Embryonic facial prominence (tissue), 1 donor: ENCODE measurements at regions not wholly inside any gene's neighbourhood (a gene's known extent, or its start where the extent isn't known, plus 50 kb on each side); places are given as distances from the start of the nearest gene placed in this dataset.
"Not testable (repeated sequence)": the region's sequence is repeated elsewhere in the genome, so short reads cannot be mapped to it uniquely, and the experiment has no call there.

Experiments used
- DNase-seq: peaks from one replicate; pipeline ENCODE4 v3.0.0-alpha.2; 2016; ENCODE audit errors: extremely low spot score

GRCh38 chr2:149715005-149715592 lies 127.5 kb upstream of the MMADHC start:
- no peak for DNase-seq

- DNase-seq, result no peak
Measured at GRCh38 chr2:149709496-149710263, 122.1 kb upstream of the MMADHC start.

GRCh38 chr2:149703281-149703680 lies 115.7 kb upstream of the MMADHC start:
- DNase-seq, result no peak

GRCh38 chr2:149702571-149702970 lies 115.0 kb upstream of the MMADHC start:
- no peak for DNase-seq

- no peak for DNase-seq
Measured at GRCh38 chr2:149701241-149701640, 113.7 kb upstream of the MMADHC start.

- peak; percentile 24 for DNase-seq
Measured at GRCh38 chr2:149692961-149693396, 105.4 kb upstream of the MMADHC start.

GRCh38 chr2:149690825-149691224 lies 103.2 kb upstream of the MMADHC start:
- DNase-seq, result no peak

GRCh38 chr2:149687052-149687427 lies 99.5 kb upstream of the MMADHC start:
- no peak for DNase-seq

GRCh38 chr2:149686136-149687051 lies 98.8 kb upstream of the MMADHC start:
- no peak for DNase-seq

GRCh38 chr2:149685401-149685800 lies 97.8 kb upstream of the MMADHC start:
- DNase-seq, result not testable (repeated sequence)

- DNase-seq, result no peak
Measured at GRCh38 chr2:149679286-149679685, 91.7 kb upstream of the MMADHC start.

- DNase-seq, result no peak
Measured at GRCh38 chr2:149677416-149677815, 89.8 kb upstream of the MMADHC start.

- no peak for DNase-seq
Measured at GRCh38 chr2:149670086-149670485, 82.5 kb upstream of the MMADHC start.

GRCh38 chr2:149666809-149667320 lies 79.3 kb upstream of the MMADHC start:
- no peak for DNase-seq

GRCh38 chr2:149664896-149665295 lies 77.3 kb upstream of the MMADHC start:
- DNase-seq, result no peak

GRCh38 chr2:149662556-149662955 lies 75.0 kb upstream of the MMADHC start:
- DNase-seq, result no peak

- no peak for DNase-seq
Measured at GRCh38 chr2:149661844-149662243, 74.3 kb upstream of the MMADHC start.

GRCh38 chr2:149658553-149658952 lies 71.0 kb upstream of the MMADHC start:
- DNase-seq, result no peak

- DNase-seq, result no peak
Measured at GRCh38 chr2:149657401-149658040, 69.9 kb upstream of the MMADHC start.

GRCh38 chr2:149656996-149657395 lies 69.4 kb upstream of the MMADHC start:
- no peak for DNase-seq

GRCh38 chr2:149653831-149654445 lies 66.4 kb upstream of the MMADHC start:
- no peak for DNase-seq
